RWPE1 (cell line): ENCODE measurements at regions not wholly inside any gene's neighbourhood (a gene's known extent, or its start where the extent isn't known, plus 50 kb on each side); places are given as distances from the start of the nearest gene placed in this dataset.

Experiments used
- CTCF ChIA-PET: fragments of 350-600 bp; sonication (Branson Sonifier 250); formaldehyde crosslinking; extraction: SDS; loops from one replicate; lab custom pipeline; 2021; lab: Yijun Ruan, JAX
- POLR2A ChIA-PET: fragments of 400-600 bp; formaldehyde crosslinking; extraction: SDS; loops from one replicate; lab custom pipeline; 2020; ENCODE audit warnings: antibody characterized with exemption; ENCODE audit not compliant: low non-redundant PET; lab: Yijun Ruan, JAX
- DNase-seq: peaks from one replicate; pipeline ENCODE4 v3.0.0; 2012; ENCODE audit warnings: low spot score
- H3K27ac ChIP-seq: fragments of 450-650 bp; 2 replicates; pipeline ENCODE4 v1.5.1; 2017
- CTCF ChIP-seq: fragments of 450-650 bp; conservative IDR thresholded peaks from 2 replicates; pipeline ENCODE4 v1.5.1; 2017; ENCODE audit warnings: low read depth, mild to moderate bottlenecking

- TF ChIP-seq CTCF = no peak
- ChIA-PET POLR2A (no interaction called here), CTCF (no interaction called here)
- no peak for DNase-seq
- no peak overlapping the region for H3K27ac ChIP-seq
Observed at GRCh38 chr1:101683136-101683535, 313.6 kb downstream of the OLFM3 start.

GRCh38 chr1:101683561-101683960 lies 313.2 kb downstream of the OLFM3 start:
- DNase-seq = no peak
- ChIA-PET CTCF (no interaction called here), POLR2A (no interaction called here)
- no peak for TF ChIP-seq CTCF
- no peak overlapping the region for H3K27ac ChIP-seq

- POLR2A ChIA-PET = no interaction called here
- H3K27ac ChIP-seq = no peak overlapping the region
- CTCF ChIA-PET = no interaction called here
- no peak for DNase-seq
- no peak for TF ChIP-seq CTCF
Observed at GRCh38 chr1:101697072-101697471, 299.7 kb downstream of the OLFM3 start.

GRCh38 chr1:101698681-101699080 lies 298.0 kb downstream of the OLFM3 start:
- ChIA-PET CTCF (no interaction called here), POLR2A (no interaction called here)
- H3K27ac ChIP-seq = no peak overlapping the region
- TF ChIP-seq CTCF = no peak
- no peak for DNase-seq

- ChIA-PET POLR2A (no interaction called here), CTCF (no interaction called here)
- no peak for DNase-seq
- H3K27ac ChIP-seq = no peak overlapping the region
- no peak for TF ChIP-seq CTCF
Observed at GRCh38 chr1:101704895-101705294, 291.8 kb downstream of the OLFM3 start.

GRCh38 chr1:101706366-101706765 lies 290.4 kb downstream of the OLFM3 start:
- no peak overlapping the region for H3K27ac ChIP-seq
- POLR2A ChIA-PET = no interaction called here
- TF ChIP-seq CTCF = no peak
- no peak for DNase-seq
- CTCF ChIA-PET = no interaction called here

GRCh38 chr1:101709721-101710120 lies 287.0 kb downstream of the OLFM3 start:
- no peak overlapping the region for H3K27ac ChIP-seq
- ChIA-PET CTCF (interaction anchor here (0.7 kb wide), 1 partner anchor 45 kb away, joined by 4 read pairs; no protein-coding TSS in a partner anchor), POLR2A (no interaction called here)
- no peak for TF ChIP-seq CTCF
- no peak for DNase-seq
